HepG2 (cell line): ENCODE measurements at regions not wholly inside any gene's neighbourhood (a gene's known extent, or its start where the extent isn't known, plus 50 kb on each side); places are given as distances from the start of the nearest gene placed in this dataset.

Experiments used
- ATAC-seq: fragments of 200-7000 bp; cut with Tn5 transposase; 3 replicates; pipeline ENCODE4 v1.9.1; 2020; ENCODE audit warnings: mild to moderate bottlenecking, moderate library complexity
- BruUV-seq: library from RNA; stranded (reverse); fragments of 400-500 nt; replicated peaks from 2 replicates; lab custom pipeline; 2021; lab: Mats Ljungman, UMichigan
- CTCF ChIA-PET: fragments of 300-600 bp; formaldehyde crosslinking; extraction: SDS; loops from one replicate; lab custom pipeline; 2021; ENCODE audit warnings: low total read pairs, inconsistent platforms, low intra/inter-chr PET ratio; lab: Yijun Ruan, JAX
- POLR2A ChIA-PET: fragments of 350-600 bp; sonication (Branson Sonifier 250); formaldehyde crosslinking; loops from one replicate; lab custom pipeline; 2020; ENCODE audit warnings: antibody characterized with exemption, inconsistent platforms; lab: Yijun Ruan, JAX
- DNase-seq: peaks from one replicate; pipeline ENCODE4 v3.0.0-alpha.2; 2015; ENCODE audit warnings: low spot score
- FAIRE-seq: peaks from 3 replicates; lab custom pipeline; 2011; peaks lifted over from hg19 to GRCh38; lab: Jason Lieb, UNC
- H2AFZ ChIP-seq: one replicate; pipeline ENCODE4 v1.6.1; 2011; ENCODE audit warnings: low read length, inconsistent platforms
- H3K27ac ChIP-seq: fragments of 300-600 bp; 3 replicates; pipeline ENCODE4 v1.8.0; 2011; ENCODE audit warnings: mixed run types, mild to moderate bottlenecking, mixed read lengths, low read length, inconsistent platforms; ENCODE audit not compliant: insufficient read depth; ENCODE audit errors: extremely low read length
- H3K27me3 ChIP-seq, 2 experiments: fragments of 200-600 bp in 1 of 2; 2 replicates in 1 of 2; 3 replicates in 1 of 2; pipeline versions ENCODE4 v1.6.0 to v1.8.0; 2011; ENCODE audit warnings: low read length in 2 of 2, mild to moderate bottlenecking in 2 of 2, moderate library complexity in 2 of 2, inconsistent platforms in 1 of 2; ENCODE audit not compliant: insufficient read depth in 2 of 2, control insufficient read depth in 1 of 2
- H3K36me3 ChIP-seq, 2 experiments: fragments of 200-600 bp in 1 of 2; replicated peaks in 1 of 2; 2 replicates in 1 of 2; 3 replicates in 1 of 2; pipeline versions ENCODE4 v1.5.1 to v1.8.0; 2011; ENCODE audit warnings: low read length in 2 of 2, inconsistent platforms in 1 of 2; ENCODE audit not compliant: insufficient read depth in 2 of 2, control insufficient read depth in 1 of 2
- H3K4me1 ChIP-seq: 2 replicates; pipeline ENCODE4 v1.5.1; 2012; ENCODE audit warnings: low read length, inconsistent platforms; ENCODE audit not compliant: insufficient read depth
- H3K4me2 ChIP-seq: 2 replicates; pipeline ENCODE4 v1.6.0; 2011; ENCODE audit warnings: low read depth, low read length, inconsistent platforms
- H3K4me3 ChIP-seq, 3 experiments: fragments of 200-600 bp in 1 of 3; sonication (generic), shearing (Covaris generic) in 1 of 3; replicated peaks in 1 of 3; 2 replicates each; pipeline ENCODE4 v1.5.1; 2011 to 2016; ENCODE audit warnings: low read length in 3 of 3, inconsistent platforms in 2 of 3, low read depth in 2 of 3, mild to moderate bottlenecking in 2 of 3, control low read depth in 1 of 3, mixed read lengths in 1 of 3; ENCODE audit not compliant: insufficient read depth in 1 of 3
- H3K79me2 ChIP-seq: one replicate; pipeline ENCODE4 v1.6.1; 2011; ENCODE audit warnings: low read length, inconsistent platforms; ENCODE audit not compliant: insufficient read depth
- H3K9ac ChIP-seq: 2 replicates; pipeline ENCODE4 v1.6.0; 2011; ENCODE audit warnings: mild to moderate bottlenecking, low read depth, low read length, inconsistent platforms; ENCODE audit not compliant: insufficient read depth
- H3K9me3 ChIP-seq: 2 replicates; pipeline ENCODE4 v1.5.1; 2012; ENCODE audit warnings: mild to moderate bottlenecking, low read length
- H4K20me1 ChIP-seq: 2 replicates; pipeline ENCODE4 v1.6.0; 2011; ENCODE audit warnings: inconsistent platforms, mild to moderate bottlenecking, low read length, moderate library complexity; ENCODE audit not compliant: insufficient read depth
- ARID2 ChIP-seq: sonication (generic); formaldehyde crosslinking; IDR thresholded peaks from 2 replicates; pipeline ENCODE4 v1.8.1; 2022; ENCODE audit warnings: mild to moderate bottlenecking, missing genetic modification reagents, borderline replicate concordance
- ATF7-NPFF ChIP-seq: sonication (generic); formaldehyde crosslinking; IDR thresholded peaks from 2 replicates; pipeline ENCODE4 v1.8.1; 2023; ENCODE audit warnings: mild to moderate bottlenecking, low read depth, missing genetic modification reagents, moderate library complexity
- BRD4 ChIP-seq: sonication (generic); formaldehyde crosslinking; IDR thresholded peaks from 2 replicates; pipeline ENCODE4 v1.4.0; 2020; ENCODE audit warnings: missing genetic modification reagents
- CCAR2 ChIP-seq: fragments of 200-400 bp; formaldehyde crosslinking; optimal IDR thresholded peaks from 2 replicates; pipeline ENCODE3; 2018; ENCODE audit warnings: low read depth, mild to moderate bottlenecking, low read length, moderate library complexity
- HBP1 ChIP-seq: IDR thresholded peaks from 2 replicates; pipeline ENCODE4 v1.6.1; 2016; ENCODE audit warnings: low read depth, control low read depth
- HMGA1 ChIP-seq: sonication (generic); formaldehyde crosslinking; conservative IDR thresholded peaks from 2 replicates; pipeline ENCODE4 v1.4.0; 2020; ENCODE audit warnings: missing genetic modification reagents
- IRX3 ChIP-seq: sonication (generic); formaldehyde crosslinking; IDR thresholded peaks from 2 replicates; pipeline ENCODE4 v1.8.1; 2023; ENCODE audit warnings: mild to moderate bottlenecking, low read depth, missing genetic modification reagents, borderline replicate concordance
- ZBED4 ChIP-seq: sonication (generic); formaldehyde crosslinking; IDR thresholded peaks from 2 replicates; pipeline ENCODE4 v1.4.0; 2020; ENCODE audit warnings: missing genetic modification reagents, borderline replicate concordance
- ZHX2 ChIP-seq, 2 experiments: sonication (generic) in 1 of 2; formaldehyde crosslinking in 1 of 2; IDR thresholded peaks; 2 replicates each; pipeline versions ENCODE4 v1.6.1 to v1.9.0; 2014 to 2022; ENCODE audit warnings: antibody characterized with exemption in 1 of 2, borderline replicate concordance in 1 of 2, inconsistent platforms in 1 of 2, low read depth in 1 of 2, missing genetic modification reagents in 1 of 2
- ZNF121 ChIP-seq: sonication (generic); formaldehyde crosslinking; IDR thresholded peaks from 2 replicates; pipeline ENCODE4 v1.5.0; 2020; ENCODE audit warnings: mild to moderate bottlenecking, missing genetic modification reagents
- ZNF207 ChIP-seq: fragments of 450-650 bp; IDR thresholded peaks from 2 replicates; pipeline ENCODE4 v1.6.1; 2016; ENCODE audit warnings: antibody characterized with exemption, borderline replicate concordance
- ZNF530 ChIP-seq: sonication (generic); formaldehyde crosslinking; IDR thresholded peaks from 2 replicates; pipeline ENCODE4 v1.5.0; 2020; ENCODE audit warnings: low read depth, mild to moderate bottlenecking, missing genetic modification reagents
- ZNF580 ChIP-seq: IDR thresholded peaks from 2 replicates; pipeline ENCODE4 v1.6.1; 2016; ENCODE audit warnings: low read depth, borderline replicate concordance
- WGBS: methylation state at CpG from one replicate; pipeline ENCODE4 v1.1.6; 2017; ENCODE audit warnings: low lambda C conversion rate; 5-methylcytosine and 5-hydroxymethylcytosine counted together
- in situ Hi-C: cut with HindIII; loops from 2 replicates; pipeline ENCODE4 v1.10.0; 2017; ENCODE audit warnings: low pct_unique_long_range_greater_than_20kb; ENCODE audit not compliant: extremely low pct_ligation_motif_present
- intact Hi-C: fragments of 100-400 bp; cut with micrococcal nuclease; formaldehyde crosslinking; loops from one replicate; pipeline ENCODE4 v1.10.0; 2022; ENCODE audit not compliant: unreplicated experiment

- Histone ChIP-seq H3K27ac (no peak overlapping the region), H3K9ac (no peak overlapping the region), H3K4me2 (no peak overlapping the region), H3K4me1 (peaks cover 39% of the 10 kb centered on the region), H2AFZ (no peak overlapping the region), H3K36me3 (no peaks in the 10 kb centered on the region), H3K9me3 (no peaks in the 10 kb centered on the region), H4K20me1 (no peaks in the 10 kb centered on the region), H3K4me3 (no peak overlapping the region), H3K27me3 (no peaks in the 10 kb centered on the region), H3K79me2 (no peaks in the 10 kb centered on the region)
- intact Hi-C loops, result no loop called here
- no peak for ATAC-seq
- no peak for DNase-seq
- TF ChIP-seq HBP1 (CRISPR knock-in tag), result no peak
- TF ChIP-seq ATF7-NPFF, result no peak
- TF ChIP-seq ZNF207, result no peak
- no peak for TF ChIP-seq CCAR2
- no peak for TF ChIP-seq ZNF580
- no peak for TF ChIP-seq ZHX2 (IDR thresholded peaks at IDR 0.05; ENCODE audit: low read depth)
- TF ChIP-seq ZHX2 (CRISPR knock-in tag; IDR thresholded peaks at IDR 0.05; ENCODE audit: borderline replicate concordance), result no peak
- no peak for TF ChIP-seq BRD4
- no peak for TF ChIP-seq ZBED4
- no peak for TF ChIP-seq ARID2 (CRISPR knock-in tag)
- no peak for TF ChIP-seq IRX3
- no peak for TF ChIP-seq ZNF121 (CRISPR knock-in tag)
- TF ChIP-seq HMGA1 (CRISPR knock-in tag), result no peak
- TF ChIP-seq ZNF530 (CRISPR knock-in tag), result no peak
- ChIA-PET POLR2A (no interaction called here), CTCF (no interaction called here)
- peak; percentile 21 for FAIRE-seq
- in situ Hi-C loops, result no loop called here
- WGBS, result 89% methylated on average over 2 of the region's 2 CpGs
- no TSS peak for BruUV-seq
Measured at GRCh38 chr16:72311426-72311825, 139.5 kb upstream of the PMFBP1 start.
